NCI-H146 treated with DMSO at 0.1 percent for 48 hours (cell line): ENCODE measurements at regions not wholly inside any gene's neighbourhood (a gene's known extent, or its start where the extent isn't known, plus 50 kb on each side); places are given as distances from the start of the nearest gene placed in this dataset.
"Not testable (repeated sequence)": the region's sequence is repeated elsewhere in the genome, so short reads cannot be mapped to it uniquely, and the experiment has no call there.

Source experiments
- DNase-seq: peaks from one replicate; lab custom pipeline; 2025; ENCODE audit not compliant: unreplicated experiment; lab: John Stamatoyannopoulos, UW

GRCh38 chr20:47980336-47981177 is 195.3 kb upstream of the SULF2 start:
- DNase-seq, result no peak

GRCh38 chr20:47979361-47980095 is 194.2 kb upstream of the SULF2 start:
- DNase-seq, result not testable (repeated sequence)

- DNase-seq, result not testable (repeated sequence)
Observed at GRCh38 chr20:47978428-47979120, 193.3 kb upstream of the SULF2 start.

- not testable (repeated sequence) for DNase-seq
Observed at GRCh38 chr20:47977789-47978252, 192.5 kb upstream of the SULF2 start.

GRCh38 chr20:47977017-47977788 is 191.9 kb upstream of the SULF2 start:
- not testable (repeated sequence) for DNase-seq

GRCh38 chr20:47974234-47974878 is 189.1 kb upstream of the SULF2 start:
- DNase-seq, result no peak

GRCh38 chr20:47973519-47974233 is 188.4 kb upstream of the SULF2 start:
- no peak for DNase-seq

GRCh38 chr20:47972916-47973309 is 187.6 kb upstream of the SULF2 start:
- no peak for DNase-seq

- not testable (repeated sequence) for DNase-seq
Observed at GRCh38 chr20:47972297-47972915, 187.1 kb upstream of the SULF2 start.

- no peak for DNase-seq
Observed at GRCh38 chr20:47971058-47971791, 185.9 kb upstream of the SULF2 start.

- no peak for DNase-seq
Observed at GRCh38 chr20:47970282-47970903, 185.1 kb upstream of the SULF2 start.

- no peak for DNase-seq
Observed at GRCh38 chr20:47969426-47969825, 184.1 kb upstream of the SULF2 start.

GRCh38 chr20:47968541-47969310 is 183.4 kb upstream of the SULF2 start:
- DNase-seq, result no peak

- no peak for DNase-seq
Observed at GRCh38 chr20:47964149-47964548, 178.9 kb upstream of the SULF2 start.

- DNase-seq, result no peak
Observed at GRCh38 chr20:47963022-47963421, 177.7 kb upstream of the SULF2 start.

GRCh38 chr20:47962286-47962963 is 177.1 kb upstream of the SULF2 start:
- no peak for DNase-seq
